Head of caudate nucleus (tissue), 42 donors: ENCODE measurements at regions not wholly inside any gene's neighbourhood (a gene's known extent, or its start where the extent isn't known, plus 50 kb on each side); places are given as distances from the start of the nearest gene placed in this dataset.
"Not testable (repeated sequence)": the region's sequence is repeated elsewhere in the genome, so short reads cannot be mapped to it uniquely, and the experiment has no call there.

Experiments used
- DNase-seq, 42 donors: peaks; one replicate each; pipeline versions ENCODE4 v3.0.0 to v3.0.0-alpha.2; 2020 to 2021; ENCODE audit warnings: mixed read lengths in 7 of 42
- intact Hi-C: fragments of 100-400 bp; cut with DNase I; formaldehyde crosslinking; loops from one replicate; pipeline ENCODE4 v1.15.0; 2022

- DNase-seq = peak in 29 of 42 donors; percentile 24 to 85 (median 58)
Observed at GRCh38 chr12:123064885-123065619, 84.6 kb downstream of the ARL6IP4 start.

GRCh38 chr12:123064366-123064765, 83.9 kb downstream of the ARL6IP4 start:
- DNase-seq = peak; percentile 40 to 85 (median 68)
- intact Hi-C loops = no loop called here

More at GRCh38 chr12:123064885-123065619, 84.6 kb downstream of the ARL6IP4 start:
- intact Hi-C loops = no loop called here

GRCh38 chr12:123063535-123063934, 83.1 kb downstream of the ARL6IP4 start:
- intact Hi-C loops = no loop called here
- DNase-seq = no peak

- DNase-seq = no peak
- intact Hi-C loops = no loop called here
Observed at GRCh38 chr12:123062681-123063486, 82.4 kb downstream of the ARL6IP4 start.

GRCh38 chr12:123061441-123062205, 81.1 kb downstream of the ARL6IP4 start:
- DNase-seq = peak in 33 of 42 donors; percentile 26 to 89 (median 61)
- intact Hi-C loops = no loop called here

- no peak for DNase-seq
- intact Hi-C loops = no loop called here
Observed at GRCh38 chr12:123059500-123059899, 79.0 kb downstream of the ARL6IP4 start.

GRCh38 chr12:123058980-123059379, 78.5 kb downstream of the ARL6IP4 start:
- intact Hi-C loops = no loop called here
- no peak for DNase-seq

GRCh38 chr12:123058481-123058880, 78.0 kb downstream of the ARL6IP4 start:
- no peak for DNase-seq
- intact Hi-C loops = no loop called here

GRCh38 chr12:123057513-123058265, 77.2 kb downstream of the ARL6IP4 start:
- intact Hi-C loops = no loop called here
- no peak for DNase-seq

- intact Hi-C loops = no loop called here
- DNase-seq = no peak
Observed at GRCh38 chr12:123056709-123057108, 76.2 kb downstream of the ARL6IP4 start.

GRCh38 chr12:123056053-123056452, 75.6 kb downstream of the ARL6IP4 start:
- intact Hi-C loops = no loop called here

GRCh38 chr12:123055281-123055766, 74.8 kb downstream of the ARL6IP4 start:
- intact Hi-C loops = no loop called here
- DNase-seq = no peak

More at GRCh38 chr12:123056053-123056452, 75.6 kb downstream of the ARL6IP4 start:
- no peak for DNase-seq

- no peak for DNase-seq
- intact Hi-C loops = no loop called here
Observed at GRCh38 chr12:123054371-123054770, 73.9 kb downstream of the ARL6IP4 start.

GRCh38 chr12:123051556-123051955, 71.1 kb downstream of the ARL6IP4 start:
- intact Hi-C loops = no loop called here
- DNase-seq = no peak

GRCh38 chr12:123050913-123051312, 70.4 kb downstream of the ARL6IP4 start:
- no peak for DNase-seq
- intact Hi-C loops = no loop called here

- no peak for DNase-seq
- intact Hi-C loops = no loop called here
Observed at GRCh38 chr12:123050331-123050831, 69.9 kb downstream of the ARL6IP4 start.

- peak in 35 of 42 donors; percentile 27 to 88 (median 61) for DNase-seq
- intact Hi-C loops = no loop called here
Observed at GRCh38 chr12:123049398-123050240, 69.1 kb downstream of the ARL6IP4 start.

- DNase-seq, intact Hi-C loops: not testable (repeated sequence)
Observed at GRCh38 chr12:123047892-123048291, 67.4 kb downstream of the ARL6IP4 start.
